ENCODE measurements at regions not wholly inside any gene's neighbourhood (a gene's known extent, or its start where the extent isn't known, plus 50 kb on each side); places are given as distances from the start of the nearest gene placed in this dataset.

GRCh38 chr9:97803167-97804058 lies 49.6 kb upstream of the FOXE1 start (continued):
- no peak for TF ChIP-seq FOXA1 (IDR thresholded peaks at IDR 0.05; ENCODE audit: borderline replicate concordance)
- TF ChIP-seq TEAD1 (CRISPR knock-in tag; IDR thresholded peaks at IDR 0.05), result no peak
- TF ChIP-seq MED1 (CRISPR knock-in tag; IDR thresholded peaks at IDR 0.05; ENCODE audit: borderline replicate concordance), result no peak
- peak; percentile 91 for TF ChIP-seq CTBP1 (IDR thresholded peaks at IDR 0.05; ENCODE audit: borderline replicate concordance)
- TF ChIP-seq FOXP1 (CRISPR knock-in tag; IDR thresholded peaks at IDR 0.05), result no peak; the same call in 1 of the 2 replicates
- TF ChIP-seq NBN (IDR thresholded peaks at IDR 0.05; ENCODE audit: low read depth), result peak; percentile 79; the same call in 1 of the 2 replicates
- no peak for TF ChIP-seq ZNF830 (CRISPR knock-in tag; IDR thresholded peaks at IDR 0.05)
- no peak for TF ChIP-seq NFYB (IDR thresholded peaks at IDR 0.05; ENCODE audit: extremely low read depth, insufficient read length)
- TF ChIP-seq RBM14 (IDR thresholded peaks at IDR 0.05; ENCODE audit: borderline replicate concordance, insufficient read depth, low read depth, low read length), result no peak
- TF ChIP-seq POLR2G (IDR thresholded peaks at IDR 0.05; ENCODE audit: low read depth, low read length), result peak; percentile 81
- no peak for TF ChIP-seq ZNF655 (CRISPR knock-in tag; IDR thresholded peaks at IDR 0.05)
- no peak for TF ChIP-seq RFX5 (IDR thresholded peaks at IDR 0.05; ENCODE audit: low read depth, low read length)
- no peak for TF ChIP-seq ETV1 (tag; conservative IDR thresholded peaks at IDR 0.05; ENCODE audit: low read depth)
- TF ChIP-seq ZBTB34 (CRISPR knock-in tag; IDR thresholded peaks at IDR 0.05), result no peak
- no peak for TF ChIP-seq ZC3H8 (IDR thresholded peaks at IDR 0.05)
- peak; percentile 54; the same call in 1 of the 2 replicates for TF ChIP-seq PHF8 (IDR thresholded peaks at IDR 0.05; ENCODE audit: borderline replicate concordance, low read length)
- TF ChIP-seq IFI16 (CRISPR knock-in tag; IDR thresholded peaks at IDR 0.05), result no peak
- TF ChIP-seq BHLHE40 (IDR thresholded peaks at IDR 0.05; ENCODE audit: low read length), result peak; percentile 66
- TF ChIP-seq MLLT1 (IDR thresholded peaks at IDR 0.05), result peak; percentile 88 to 91
- peak; percentile 88; the same call in 1 of the 2 replicates for TF ChIP-seq ELF4 (CRISPR knock-in tag; IDR thresholded peaks at IDR 0.05)
- peak; percentile 84; the same call in 1 of the 2 replicates for TF ChIP-seq MTA1 (IDR thresholded peaks at IDR 0.05; ENCODE audit: borderline replicate concordance)
- TF ChIP-seq RBBP5 (IDR thresholded peaks at IDR 0.05; ENCODE audit: borderline replicate concordance, insufficient read depth, low read length, poor library complexity, severe bottlenecking), result no peak
- no peak for TF ChIP-seq HOXB6 (CRISPR knock-in tag; IDR thresholded peaks at IDR 0.05; ENCODE audit: borderline replicate concordance)
- TF ChIP-seq YBX1 (IDR thresholded peaks at IDR 0.05), result peak; percentile 76; the same call in 1 of the 2 replicates
